Activated naive CD4-positive, alpha-beta T cell treated with anti-CD3 and anti-CD28 coated beads, Interleukin-2, amount 50 U/mL, for 16 hours (primary cell): ENCODE measurements at regions not wholly inside any gene's neighbourhood (a gene's known extent, or its start where the extent isn't known, plus 50 kb on each side); places are given as distances from the start of the nearest gene placed in this dataset.

ENCODE experiments used
- DNase-seq: peaks from one replicate; pipeline ENCODE4 v3.0.0-alpha.2; 2020

DNA sequence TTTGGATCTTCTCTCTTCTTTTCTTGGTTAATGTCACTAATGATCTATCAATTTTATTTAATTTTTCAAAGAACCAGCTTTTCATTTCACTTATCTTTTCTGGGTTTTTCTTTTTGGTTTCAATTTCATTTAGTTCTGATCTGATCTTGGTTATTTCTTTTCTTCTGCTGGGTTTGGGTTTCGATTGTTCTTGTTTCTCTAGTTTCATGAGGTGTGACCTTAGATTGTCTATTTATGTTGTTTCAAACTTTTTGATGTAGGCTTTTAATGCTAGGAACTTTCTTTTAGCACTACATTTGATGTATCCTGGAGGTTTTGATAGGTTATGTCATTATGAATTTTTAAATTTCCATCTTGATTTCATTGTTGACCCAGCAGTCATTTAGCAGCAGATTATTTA is 142.3 kb downstream of the C11orf87 start:
- DNase-seq = no peak

DNA sequence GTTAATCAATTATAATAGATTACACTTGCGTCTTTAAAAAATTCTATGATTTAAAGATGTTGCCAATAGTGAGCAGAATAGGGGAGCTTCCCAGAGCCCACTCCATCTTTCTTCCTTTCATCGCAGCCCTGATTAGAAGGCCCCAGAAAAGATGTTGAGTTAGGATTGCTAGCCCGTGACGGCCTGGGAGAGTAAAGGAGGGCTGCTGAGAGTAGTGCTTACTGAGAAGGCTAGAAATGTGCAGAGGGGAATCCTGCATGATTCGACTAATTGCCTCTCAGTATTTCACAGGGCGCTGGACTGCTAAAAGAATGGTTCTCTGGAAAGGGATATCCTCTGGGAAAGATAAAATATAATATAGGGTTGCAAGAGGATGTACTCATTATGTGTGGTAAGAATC is 160.5 kb downstream of the C11orf87 start:
- no peak for DNase-seq

DNA sequence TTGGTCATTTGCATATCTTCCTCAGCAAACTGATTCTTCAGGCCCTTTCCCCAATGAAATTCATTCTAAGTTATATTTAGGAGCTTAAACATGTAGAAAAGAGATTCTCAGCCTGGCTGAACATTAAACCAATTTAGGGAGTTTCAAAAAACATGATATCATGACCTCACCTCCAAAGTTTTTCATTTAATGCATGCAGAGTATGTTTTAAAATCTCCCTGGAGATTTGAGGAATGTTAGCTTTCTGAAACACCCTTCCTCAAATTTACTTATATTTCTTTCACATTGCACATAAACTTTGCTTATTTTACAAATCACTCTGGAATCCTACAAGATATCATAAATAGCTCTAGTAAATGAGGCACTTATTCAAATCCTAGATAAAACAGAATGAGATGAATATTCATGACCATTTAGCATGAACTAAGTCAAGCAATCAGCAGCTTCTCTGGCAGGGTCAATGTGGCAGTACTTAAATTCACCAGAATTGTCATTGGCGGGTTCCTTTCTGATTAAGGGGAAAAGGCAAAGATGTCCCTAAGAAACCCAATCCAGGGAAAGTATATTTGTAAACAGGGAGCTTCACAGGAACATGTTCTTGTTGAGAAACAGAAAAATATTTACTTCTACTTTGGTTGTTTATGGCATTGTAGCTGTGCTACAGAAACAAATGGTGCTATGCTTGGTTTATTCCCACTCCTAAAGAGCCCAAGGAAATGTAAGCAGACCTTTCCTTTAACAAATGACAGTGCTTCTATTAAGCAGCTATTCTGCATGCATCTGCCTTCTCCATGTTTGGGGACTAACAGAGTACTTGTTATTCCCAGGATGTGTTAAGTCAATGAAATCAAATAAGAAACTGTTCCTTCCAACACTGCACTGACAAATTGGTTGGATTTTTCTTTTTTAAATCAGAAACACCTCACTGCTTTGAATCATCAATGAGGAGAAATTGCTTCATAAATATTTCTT is 162.3 kb downstream of the C11orf87 start:
- no peak for DNase-seq

DNA sequence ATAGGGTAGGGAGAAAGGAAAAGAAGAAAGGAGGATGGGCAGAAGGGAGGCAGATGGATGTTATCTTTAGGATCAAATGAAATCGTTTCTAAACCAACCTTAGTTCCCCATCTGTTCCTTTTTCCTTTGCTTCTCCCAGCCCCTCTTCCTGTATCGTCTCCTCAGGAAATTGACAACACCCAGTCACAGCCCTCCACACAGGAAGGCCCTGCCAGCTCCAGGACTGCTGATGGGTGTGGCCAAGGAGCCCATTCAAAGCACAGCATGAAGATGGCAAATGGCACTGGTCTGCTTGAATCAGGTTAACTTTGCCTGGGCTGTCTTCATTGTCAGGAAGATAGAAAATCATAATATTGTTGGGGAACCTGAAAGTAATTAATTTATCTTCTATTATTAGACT is 164.8 kb downstream of the C11orf87 start:
- no peak for DNase-seq

- DNase-seq = no peak
Measured at GRCh38 chr11:109590782-109591181, 168.8 kb downstream of the C11orf87 start.

DNA sequence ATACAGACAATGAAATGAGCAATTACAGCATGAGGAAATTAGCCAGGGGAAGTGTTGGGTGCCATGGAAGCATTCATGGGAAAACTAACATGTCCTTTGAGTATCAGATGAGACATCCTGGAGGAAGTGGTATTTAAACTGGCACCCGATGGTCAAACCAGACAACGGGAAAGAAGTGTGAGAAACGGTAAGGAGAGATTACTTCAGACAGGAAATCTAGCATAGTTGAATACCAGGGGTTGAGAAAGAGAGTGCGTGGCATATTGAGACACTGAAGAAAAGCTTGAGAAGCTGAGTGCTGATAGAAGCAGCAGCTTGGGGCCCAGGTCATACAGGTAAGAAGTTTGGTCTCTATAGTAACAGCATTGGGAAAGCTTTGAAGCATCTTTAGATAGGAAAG is 175.3 kb downstream of the C11orf87 start:
- DNase-seq = no peak

DNA sequence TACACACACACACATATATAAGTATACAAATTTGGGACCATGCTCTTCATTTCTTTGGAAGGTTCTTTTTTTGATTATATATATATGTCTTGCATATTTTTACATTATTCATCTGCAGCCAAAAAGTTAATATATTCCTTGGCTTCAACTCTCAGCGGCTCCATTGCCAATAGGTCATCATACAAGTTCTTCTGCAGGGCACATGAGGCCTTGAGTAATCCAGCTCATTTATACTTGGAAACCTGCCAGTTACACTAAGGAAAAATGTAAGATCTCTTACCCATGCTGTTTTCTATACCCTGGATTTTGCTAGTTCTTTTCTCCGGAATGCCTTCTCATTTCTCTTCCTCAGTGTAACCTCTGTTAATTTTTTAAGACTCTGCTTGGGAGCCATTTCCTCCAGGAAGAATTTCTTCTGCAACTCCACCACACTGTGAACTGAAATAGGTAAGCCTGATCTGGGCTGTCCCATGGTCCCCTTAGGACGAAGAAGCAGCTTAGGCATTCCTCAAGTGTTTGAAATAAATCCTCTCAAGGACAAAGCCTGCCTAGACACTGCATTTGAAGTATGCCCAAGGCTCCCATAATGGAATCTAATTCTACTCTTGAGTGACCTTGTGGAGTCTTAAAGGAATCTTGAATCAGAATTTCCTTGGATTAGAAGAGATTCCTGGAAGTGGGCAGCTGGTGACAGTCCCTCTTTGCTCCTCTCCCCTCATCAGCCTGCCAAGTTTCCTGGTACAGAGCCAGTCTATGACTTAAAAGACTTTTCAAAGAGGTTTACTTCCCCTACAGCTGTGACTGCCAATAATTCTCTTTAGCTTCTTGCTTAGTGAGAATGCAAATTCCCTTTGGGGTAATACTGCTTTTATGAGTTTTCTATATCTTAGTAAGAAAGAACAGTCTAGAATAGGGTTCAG is 182.8 kb downstream of the C11orf87 start:
- DNase-seq = no peak

DNA sequence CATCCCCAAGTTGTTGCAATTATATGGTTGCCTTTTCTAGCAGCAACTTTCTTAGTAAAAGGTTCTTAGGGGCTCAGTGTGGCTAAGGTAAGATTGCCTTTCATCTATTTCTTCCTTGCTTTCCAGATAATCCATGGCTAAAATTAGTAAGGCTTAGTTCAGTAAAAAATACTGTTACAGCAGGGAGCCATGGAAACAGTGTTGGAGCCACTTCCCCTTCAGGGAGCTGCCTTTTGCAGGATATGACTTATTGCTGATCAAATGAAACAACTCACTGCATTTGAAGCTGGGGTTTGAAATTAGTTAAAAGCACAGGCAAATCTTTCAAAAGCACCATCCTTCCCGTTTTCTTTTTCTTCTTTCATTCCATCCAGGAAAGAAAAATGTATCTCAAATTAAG is 184.3 kb downstream of the C11orf87 start:
- DNase-seq = no peak

DNA sequence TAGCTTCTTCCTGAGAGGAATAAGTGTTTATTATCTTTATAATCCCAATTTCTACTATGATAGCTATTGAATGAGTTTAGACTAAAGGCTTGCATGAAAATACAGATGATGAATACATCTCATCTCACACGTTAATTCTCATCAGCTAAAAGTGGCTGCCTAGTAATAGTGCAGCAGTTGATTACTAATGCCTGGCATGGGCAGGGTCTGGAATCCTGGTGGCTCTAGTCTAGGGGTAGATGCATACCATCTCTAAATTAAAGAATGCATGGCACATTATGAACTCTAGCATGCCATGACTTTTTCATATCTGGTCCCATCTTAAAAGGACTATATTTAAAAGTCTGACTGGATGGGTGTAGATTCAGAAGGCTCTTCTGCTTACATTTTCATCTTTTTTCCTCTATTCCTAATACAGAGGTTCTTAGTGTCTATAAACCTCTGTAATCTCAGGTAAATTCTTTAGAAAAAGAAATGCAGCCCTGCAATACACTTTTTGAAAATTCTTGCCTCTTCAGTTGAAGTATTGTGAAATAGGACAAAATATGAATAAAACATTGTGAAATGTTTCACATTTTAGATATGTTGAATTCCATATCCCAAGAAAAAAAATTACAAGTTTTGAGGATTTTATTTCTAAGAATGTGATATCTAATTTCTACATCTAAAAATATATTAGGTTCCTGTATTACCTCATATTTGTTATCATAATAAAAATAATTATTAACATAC is 187.6 kb downstream of the C11orf87 start:
- no peak for DNase-seq

GRCh38 chr11:109612496-109612895 is 190.5 kb downstream of the C11orf87 start:
- DNase-seq = no peak

GRCh38 chr11:109619498-109619897 is 197.5 kb downstream of the C11orf87 start:
- no peak for DNase-seq

DNA sequence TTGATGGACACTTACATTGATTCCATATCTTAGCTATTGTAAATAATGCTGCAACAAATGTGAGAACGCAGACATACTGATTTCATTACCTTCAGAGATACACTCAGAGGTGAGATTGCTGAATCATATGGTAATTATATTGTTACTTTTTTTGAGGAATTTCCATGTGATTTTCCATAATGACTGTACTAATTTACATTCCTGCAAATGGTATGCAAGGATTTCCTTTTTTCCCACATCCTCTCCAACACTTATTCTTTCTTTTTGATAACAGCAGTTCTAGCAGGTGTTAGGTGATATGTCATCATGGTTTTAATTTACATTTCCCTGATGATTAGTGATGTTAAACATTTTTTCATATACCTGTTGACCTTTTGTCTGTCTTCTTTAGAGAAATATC is 207.7 kb downstream of the C11orf87 start:
- DNase-seq = no peak

GRCh38 chr11:109641549-109641948 is 219.6 kb downstream of the C11orf87 start:
- no peak for DNase-seq

GRCh38 chr11:109644152-109644551 is 222.2 kb downstream of the C11orf87 start:
- DNase-seq = no peak

DNA sequence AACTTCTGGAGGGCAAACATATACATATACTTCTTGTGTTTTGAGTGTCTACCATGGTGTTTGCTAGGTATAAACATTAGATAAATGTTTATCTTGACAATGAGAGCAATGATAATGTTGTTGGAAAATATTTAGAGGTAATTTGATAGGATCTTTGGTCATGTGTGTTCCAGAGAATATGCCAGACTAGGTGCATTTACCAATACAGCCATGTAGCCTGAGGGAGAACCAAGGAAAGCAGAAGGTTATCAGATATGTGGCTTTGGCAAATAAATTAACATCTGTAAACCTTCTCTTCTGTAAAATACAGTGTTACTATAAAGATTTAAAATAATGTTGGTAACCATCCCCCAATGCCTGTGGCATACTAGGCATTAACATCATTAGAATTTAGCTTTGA is 226.8 kb downstream of the C11orf87 start:
- DNase-seq = no peak

- no peak for DNase-seq
Measured at GRCh38 chr11:109654091-109654490, 232.1 kb downstream of the C11orf87 start.

DNA sequence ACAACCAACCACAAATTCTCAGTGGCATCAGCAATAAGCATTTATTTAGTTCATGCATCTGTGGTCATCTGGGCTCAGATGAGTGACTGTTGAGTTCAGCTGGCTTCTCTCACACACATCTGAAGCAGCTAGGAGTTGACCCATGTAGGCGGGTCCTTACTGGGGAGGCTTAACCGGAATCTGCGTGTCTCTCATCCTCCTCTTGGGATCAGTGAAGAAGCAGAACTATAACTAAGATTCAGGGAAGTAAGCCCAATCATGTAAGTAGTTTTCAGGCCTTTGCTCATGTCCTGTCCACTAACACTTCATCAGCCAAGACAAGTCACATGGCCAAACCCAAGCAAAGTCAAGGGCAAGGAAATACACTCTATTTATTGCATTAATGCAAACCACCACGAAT is 236.2 kb downstream of the C11orf87 start:
- DNase-seq = no peak

- DNase-seq = no peak
Measured at GRCh38 chr11:109667719-109668118, 245.7 kb downstream of the C11orf87 start.

DNA sequence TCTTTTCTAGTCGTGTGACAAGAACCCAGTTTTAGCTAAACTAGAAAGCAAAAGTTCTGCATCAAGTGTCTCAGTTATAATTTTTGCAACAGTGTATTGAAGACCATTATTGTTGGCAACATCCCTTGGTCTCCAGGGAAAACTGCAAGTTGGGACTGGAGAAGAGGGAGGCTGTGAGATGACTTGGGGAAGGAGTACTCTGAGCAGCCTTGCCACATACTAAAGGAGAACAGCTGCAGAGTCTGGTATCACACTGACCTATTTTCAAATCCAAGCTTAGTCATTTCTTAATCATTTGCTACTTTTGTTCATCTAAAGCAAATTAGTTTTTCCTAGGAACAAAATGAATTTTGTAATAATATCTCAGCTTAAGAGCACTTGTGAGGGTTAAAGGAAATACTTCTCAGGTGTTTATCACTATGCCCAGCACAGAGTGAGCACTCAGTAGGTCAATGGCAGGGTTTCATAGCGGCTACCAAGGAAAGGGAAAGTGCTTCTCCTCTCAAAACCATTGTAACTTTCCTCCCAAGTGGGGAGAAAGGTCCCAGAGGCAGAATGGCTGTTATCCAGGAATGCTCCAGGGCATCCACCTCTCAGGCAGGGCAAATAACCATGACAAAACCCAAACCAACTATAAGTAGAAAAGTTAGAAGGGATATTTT is 247.1 kb downstream of the C11orf87 start:
- DNase-seq = no peak

- DNase-seq = no peak
Measured at GRCh38 chr11:109677231-109677630, 255.2 kb downstream of the C11orf87 start.

GRCh38 chr11:109677876-109678275 is 255.9 kb downstream of the C11orf87 start:
- no peak for DNase-seq

DNA sequence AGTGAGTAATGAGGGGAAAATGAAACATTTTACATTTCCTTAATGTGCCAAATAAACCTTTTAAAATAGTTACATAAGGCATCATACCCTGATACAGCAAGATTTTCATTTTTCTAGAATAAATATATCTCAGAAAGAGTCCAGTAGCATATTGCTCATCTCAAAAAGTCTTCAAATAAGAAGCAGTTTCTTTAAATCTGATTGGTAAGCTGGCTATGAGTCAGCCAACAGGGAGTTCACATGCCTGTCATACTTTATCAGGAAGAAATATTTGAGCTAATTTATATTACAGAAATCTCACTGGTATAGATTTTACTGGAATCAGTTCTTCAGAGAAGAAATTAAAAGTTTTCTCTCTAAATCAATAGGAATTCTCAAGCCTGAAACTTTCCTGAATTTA is 258.1 kb downstream of the C11orf87 start:
- DNase-seq = no peak
